ENCODE measurements at regions not wholly inside any gene's neighbourhood (a gene's known extent, or its start where the extent isn't known, plus 50 kb on each side); places are given as distances from the start of the nearest gene placed in this dataset.

DNA sequence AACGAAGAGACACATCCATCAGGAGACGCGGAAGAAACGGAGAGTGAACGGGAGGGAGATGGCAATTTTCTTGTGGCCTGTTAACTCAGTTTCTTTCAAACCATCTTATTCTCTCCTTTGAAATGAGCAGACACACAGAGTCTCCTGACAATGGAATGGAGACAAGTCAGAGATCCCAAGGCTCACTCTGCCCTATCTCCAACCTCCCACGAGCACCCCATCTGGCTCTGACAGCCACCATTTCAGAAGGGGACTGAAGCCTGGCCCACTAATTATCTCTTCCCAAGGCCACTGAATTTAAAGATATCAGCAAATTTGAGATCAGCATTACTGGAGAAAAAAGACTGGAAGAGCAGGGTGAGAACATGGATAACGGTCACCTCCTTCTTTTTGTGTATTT is 215.6 kb downstream of the DHX15 start:
- H3K27ac Mint-ChIP-seq (ENCODE audit: low read depth, unreplicated experiment): no peak overlapping the region
- no peaks in the 10 kb centered on the region for H3K36me3 Mint-ChIP-seq (ENCODE audit: insufficient read depth, unreplicated experiment)
- POLR2A ChIA-PET: no interaction called here
- no peak for DNase-seq (ENCODE audit: unreplicated experiment)
- H3K9me3 Mint-ChIP-seq (ENCODE audit: unreplicated experiment): no peaks in the 10 kb centered on the region
- no peaks in the 10 kb centered on the region for H3K4me1 Mint-ChIP-seq (ENCODE audit: insufficient read depth, unreplicated experiment)
- no peak overlapping the region for H3K4me3 Mint-ChIP-seq (ENCODE audit: unreplicated experiment)
- TF ChIP-seq, protein P1, sequence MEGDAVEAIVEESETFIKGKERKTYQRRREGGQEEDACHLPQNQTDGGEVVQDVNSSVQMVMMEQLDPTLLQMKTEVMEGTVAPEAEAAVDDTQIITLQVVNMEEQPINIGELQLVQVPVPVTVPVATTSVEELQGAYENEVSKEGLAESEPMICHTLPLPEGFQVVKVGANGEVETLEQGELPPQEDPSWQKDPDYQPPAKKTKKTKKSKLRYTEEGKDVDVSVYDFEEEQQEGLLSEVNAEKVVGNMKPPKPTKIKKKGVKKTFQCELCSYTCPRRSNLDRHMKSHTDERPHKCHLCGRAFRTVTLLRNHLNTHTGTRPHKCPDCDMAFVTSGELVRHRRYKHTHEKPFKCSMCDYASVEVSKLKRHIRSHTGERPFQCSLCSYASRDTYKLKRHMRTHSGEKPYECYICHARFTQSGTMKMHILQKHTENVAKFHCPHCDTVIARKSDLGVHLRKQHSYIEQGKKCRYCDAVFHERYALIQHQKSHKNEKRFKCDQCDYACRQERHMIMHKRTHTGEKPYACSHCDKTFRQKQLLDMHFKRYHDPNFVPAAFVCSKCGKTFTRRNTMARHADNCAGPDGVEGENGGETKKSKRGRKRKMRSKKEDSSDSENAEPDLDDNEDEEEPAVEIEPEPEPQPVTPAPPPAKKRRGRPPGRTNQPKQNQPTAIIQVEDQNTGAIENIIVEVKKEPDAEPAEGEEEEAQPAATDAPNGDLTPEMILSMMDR (IDR thresholded peaks at IDR 0.05; ENCODE audit: unreplicated experiment): no peak
- intact Hi-C loops (cut with micrococcal nuclease): no loop called here
- BruUV-seq (replicated peaks): no TSS peak
- CTCF ChIA-PET: no interaction called here
- no peaks in the 10 kb centered on the region for H3K27me3 Mint-ChIP-seq (ENCODE audit: insufficient read depth, unreplicated experiment)

DNA sequence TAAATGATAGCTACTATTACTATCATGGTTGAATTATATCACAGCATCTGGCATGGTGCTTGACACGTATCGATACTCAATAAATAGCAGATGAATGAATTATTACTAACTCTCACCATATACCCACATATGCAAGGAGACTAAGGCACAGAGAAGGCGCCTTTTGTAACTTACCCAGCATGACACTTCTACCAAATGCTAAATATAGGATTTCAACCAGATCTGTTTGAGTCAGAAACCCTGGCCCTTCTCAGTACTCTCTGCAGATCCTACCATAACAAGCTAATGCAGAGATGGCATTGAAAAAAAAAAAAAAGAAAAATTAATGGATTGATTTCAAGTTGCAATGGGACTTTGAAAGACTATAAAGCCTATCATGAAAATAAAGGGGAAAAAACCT is 219.5 kb downstream of the DHX15 start:
- Mint-ChIP-seq H3K27me3 (ENCODE audit: insufficient read depth, unreplicated experiment) (no peaks in the 10 kb centered on the region), H3K36me3 (ENCODE audit: insufficient read depth, unreplicated experiment) (no peaks in the 10 kb centered on the region), H3K27ac (ENCODE audit: low read depth, unreplicated experiment) (no peak overlapping the region), H3K4me3 (ENCODE audit: unreplicated experiment) (no peak overlapping the region), H3K9me3 (ENCODE audit: unreplicated experiment) (no peaks in the 10 kb centered on the region), H3K4me1 (ENCODE audit: insufficient read depth, unreplicated experiment) (no peaks in the 10 kb centered on the region)
- ChIA-PET CTCF (interaction anchor here (0.6 to 1.3 kb wide), 2 partner anchors 30 to 357 kb away, joined by 3 to 4 read pairs; no protein-coding TSS in a partner anchor), POLR2A (interaction anchor here (0.7 to 1.4 kb wide), 3 partner anchors 16 to 279 kb away, joined by 3 to 5 read pairs (median 3); no protein-coding TSS in a partner anchor)
- TF ChIP-seq, protein P1 (IDR thresholded peaks at IDR 0.05; ENCODE audit: unreplicated experiment): no peak
- BruUV-seq (replicated peaks): no TSS peak
- no peak for DNase-seq (ENCODE audit: unreplicated experiment)
- intact Hi-C loops (cut with micrococcal nuclease): no loop called here

DNA sequence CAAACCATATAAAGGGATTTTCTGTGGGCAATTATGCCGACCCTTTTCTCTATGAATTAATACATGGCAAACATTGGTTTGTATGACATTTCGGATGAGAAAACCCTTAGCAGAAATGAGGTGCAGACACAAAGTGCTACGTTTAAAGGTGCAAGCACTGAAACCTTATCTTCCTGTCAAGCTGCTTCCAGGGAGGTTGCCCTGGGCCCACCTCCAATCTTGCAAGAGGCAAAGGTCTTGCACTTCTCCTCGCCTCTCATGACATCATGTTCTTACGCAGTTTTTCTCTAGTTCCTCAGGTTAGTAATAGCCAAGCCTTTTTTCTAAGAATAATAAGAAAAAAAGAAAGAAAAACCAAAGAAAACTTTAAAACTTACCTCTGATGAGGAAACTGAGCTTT is 220.1 kb downstream of the DHX15 start:
- TF ChIP-seq, protein P1 (IDR thresholded peaks at IDR 0.05; ENCODE audit: unreplicated experiment): no peak
- ChIA-PET CTCF (interaction anchor here (0.6 to 1.3 kb wide), 7 partner anchors 31 to 1135 kb away, joined by 3 to 5 read pairs (median 3); no protein-coding TSS in a partner anchor), POLR2A (no interaction called here)
- Mint-ChIP-seq H3K27ac (ENCODE audit: low read depth, unreplicated experiment) (no peak overlapping the region), H3K27me3 (ENCODE audit: insufficient read depth, unreplicated experiment) (no peaks in the 10 kb centered on the region), H3K9me3 (ENCODE audit: unreplicated experiment) (no peaks in the 10 kb centered on the region), H3K4me3 (ENCODE audit: unreplicated experiment) (no peak overlapping the region), H3K4me1 (ENCODE audit: insufficient read depth, unreplicated experiment) (no peaks in the 10 kb centered on the region), H3K36me3 (ENCODE audit: insufficient read depth, unreplicated experiment) (no peaks in the 10 kb centered on the region)
- no peak for DNase-seq (ENCODE audit: unreplicated experiment)
- no TSS peak for BruUV-seq (replicated peaks)
- intact Hi-C loops (cut with micrococcal nuclease): no loop called here

DNA sequence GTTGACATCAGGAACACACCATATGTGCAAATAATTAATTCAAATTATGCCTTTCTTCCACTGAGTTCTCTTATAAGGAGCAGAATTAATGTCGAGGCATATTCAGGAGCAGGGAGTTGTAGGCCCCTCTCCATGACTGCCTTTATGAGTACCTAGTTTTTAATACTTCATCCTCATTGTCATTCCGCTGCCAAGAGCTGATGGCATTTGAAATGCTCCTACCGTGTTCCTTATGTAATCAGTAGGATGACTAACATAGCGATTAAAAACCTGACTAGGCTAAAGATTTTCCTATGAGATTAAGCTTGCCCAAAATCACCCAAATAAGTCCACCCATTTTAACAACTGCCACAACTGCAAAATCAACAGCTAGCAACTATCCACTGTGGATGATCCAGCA is 220.6 kb downstream of the DHX15 start:
- TF ChIP-seq, protein P1 (IDR thresholded peaks at IDR 0.05; ENCODE audit: unreplicated experiment): no peak
- ChIA-PET POLR2A (interaction anchor here (0.6 kb wide), 1 partner anchor 126 kb away, joined by 3 read pairs; no protein-coding TSS in a partner anchor), CTCF (interaction anchor here (0.6 to 0.7 kb wide), 6 partner anchors 36 to 1136 kb away, joined by 3 to 5 read pairs (median 4); no protein-coding TSS in a partner anchor)
- no peaks in the 10 kb centered on the region for H3K4me1 Mint-ChIP-seq (ENCODE audit: insufficient read depth, unreplicated experiment)
- no peaks in the 10 kb centered on the region for H3K9me3 Mint-ChIP-seq (ENCODE audit: unreplicated experiment)
- no peak for DNase-seq (ENCODE audit: unreplicated experiment)
- no peak overlapping the region for H3K27ac Mint-ChIP-seq (ENCODE audit: low read depth, unreplicated experiment)
- no TSS peak for BruUV-seq (replicated peaks)
- no peaks in the 10 kb centered on the region for H3K36me3 Mint-ChIP-seq (ENCODE audit: insufficient read depth, unreplicated experiment)
- no peaks in the 10 kb centered on the region for H3K27me3 Mint-ChIP-seq (ENCODE audit: insufficient read depth, unreplicated experiment)
- intact Hi-C loops (cut with micrococcal nuclease): no loop called here
- no peak overlapping the region for H3K4me3 Mint-ChIP-seq (ENCODE audit: unreplicated experiment)
